IMR-90 (cell line): ENCODE measurements at regions not wholly inside any gene's neighbourhood (a gene's known extent, or its start where the extent isn't known, plus 50 kb on each side); places are given as distances from the start of the nearest gene placed in this dataset.

Experiments used
- ATAC-seq: fragments of 200-7000 bp; cut with Tn5 transposase; 2 replicates; pipeline ENCODE4 v1.9.1; 2020; ENCODE audit warnings: low read depth, mild to moderate bottlenecking, moderate library complexity
- BruUV-seq: library from RNA; stranded (reverse); fragments of 400-500 nt; replicated peaks from 2 replicates; lab custom pipeline; 2021; lab: Mats Ljungman, UMichigan
- CTCF ChIA-PET: fragments of 300-600 bp; formaldehyde crosslinking; extraction: SDS; loops from one replicate; lab custom pipeline; 2021; ENCODE audit warnings: antibody characterized with exemption; lab: Yijun Ruan, JAX
- POLR2A ChIA-PET: fragments of 300-600 bp; sonication (Branson Sonifier 250); formaldehyde crosslinking; loops from one replicate; lab custom pipeline; 2022; ENCODE audit warnings: antibody characterized with exemption; ENCODE audit not compliant: unreplicated experiment; lab: Charles Lee
- DNase-seq: peaks from one replicate; pipeline ENCODE4 v3.0.0; 2013
- H2AFZ ChIP-seq: replicated peaks from 2 replicates; pipeline ENCODE3; 2013; ENCODE audit warnings: low read length, mild to moderate bottlenecking; ENCODE audit not compliant: poor library complexity
- H2AK5ac ChIP-seq: 2 replicates; pipeline ENCODE4 v1.6.1; 2013; ENCODE audit warnings: low read depth, low read length, inconsistent platforms
- H2AK9ac ChIP-seq: replicated peaks from 2 replicates; pipeline ENCODE3; 2013; ENCODE audit warnings: mild to moderate bottlenecking, low read depth, low read length, moderate library complexity; ENCODE audit not compliant: poor library complexity
- H2BK120ac ChIP-seq: 2 replicates; pipeline ENCODE4 v1.6.1; 2013; ENCODE audit warnings: low read depth, low read length, inconsistent platforms
- H2BK15ac ChIP-seq: 3 replicates; pipeline ENCODE4 v1.6.1; 2013; ENCODE audit warnings: low read depth, low read length, inconsistent platforms
- H2BK20ac ChIP-seq: 2 replicates; pipeline ENCODE4 v1.6.1; 2013; ENCODE audit warnings: low read depth, mild to moderate bottlenecking, inconsistent platforms, low read length, moderate library complexity
- H2BK5ac ChIP-seq: 2 replicates; pipeline ENCODE4 v1.6.1; 2013; ENCODE audit warnings: mild to moderate bottlenecking, low read depth, low read length, inconsistent platforms; ENCODE audit not compliant: poor library complexity, severe bottlenecking
- H3K14ac ChIP-seq: replicated peaks from 2 replicates; pipeline ENCODE4 v1.6.1; 2013; ENCODE audit warnings: low read depth, low read length, inconsistent platforms
- H3K18ac ChIP-seq: 2 replicates; pipeline ENCODE4 v1.6.1; 2013; ENCODE audit warnings: low read depth, low read length, control low read depth
- H3K23ac ChIP-seq: 2 replicates; pipeline ENCODE4 v1.6.1; 2013; ENCODE audit warnings: low read depth, low read length, inconsistent platforms
- H3K27ac ChIP-seq: 2 replicates; pipeline ENCODE4 v1.5.1; 2013; ENCODE audit warnings: mild to moderate bottlenecking, control low read depth, low read length; ENCODE audit not compliant: insufficient read depth
- H3K27me3 ChIP-seq: 2 replicates; pipeline ENCODE4 v1.6.1; 2013; ENCODE audit warnings: low read length; ENCODE audit not compliant: control insufficient read depth, insufficient read depth
- H3K36me3 ChIP-seq: 2 replicates; pipeline ENCODE4 v1.6.1; 2013; ENCODE audit warnings: low read length, mixed read lengths; ENCODE audit not compliant: control insufficient read depth, insufficient read depth
- H3K4ac ChIP-seq: 2 replicates; pipeline ENCODE4 v1.6.1; 2013; ENCODE audit warnings: low read depth, low read length, inconsistent platforms
- H3K4me1 ChIP-seq: 2 replicates; pipeline ENCODE4 v1.6.1; 2013; ENCODE audit warnings: low read length, mixed read lengths; ENCODE audit not compliant: control insufficient read depth, insufficient read depth
- H3K4me2 ChIP-seq: 2 replicates; pipeline ENCODE4 v1.6.1; 2013; ENCODE audit warnings: low read depth, mild to moderate bottlenecking, control low read depth, low read length, moderate library complexity
- H3K4me3 ChIP-seq: 2 replicates; pipeline ENCODE4 v1.5.1; 2013; ENCODE audit warnings: low read depth, mild to moderate bottlenecking, control low read depth, low read length, moderate library complexity; ENCODE audit not compliant: insufficient read depth
- H3K56ac ChIP-seq: 2 replicates; pipeline ENCODE4 v1.6.1; 2013; ENCODE audit warnings: low read length, inconsistent platforms; ENCODE audit not compliant: insufficient read depth; ENCODE audit errors: extremely low read depth
- H3K79me1 ChIP-seq, 2 experiments: 2 replicates each; pipeline ENCODE4 v1.6.1; 2013; ENCODE audit warnings: low read length in 2 of 2, inconsistent platforms in 1 of 2, low read depth in 1 of 2
- H3K9ac ChIP-seq: 2 replicates; pipeline ENCODE4 v1.6.1; 2013; ENCODE audit warnings: low read depth, low read length, control low read depth
- H3K9me1 ChIP-seq: 2 replicates; pipeline ENCODE4 v1.6.1; 2013; ENCODE audit warnings: low read length, inconsistent platforms; ENCODE audit not compliant: insufficient read depth
- H3K9me3 ChIP-seq: 2 replicates; pipeline ENCODE4 v1.6.1; 2013; ENCODE audit warnings: low read length; ENCODE audit not compliant: control insufficient read depth, insufficient read depth
- H4K20me1 ChIP-seq: 2 replicates; pipeline ENCODE4 v1.6.1; 2013; ENCODE audit warnings: low read length, inconsistent platforms; ENCODE audit not compliant: insufficient read depth
- H4K5ac ChIP-seq: 2 replicates; pipeline ENCODE4 v1.6.1; 2013; ENCODE audit warnings: mild to moderate bottlenecking, low read depth, low read length, control low read depth
- H4K8ac ChIP-seq, 2 experiments: 2 replicates each; pipeline ENCODE4 v1.6.1; 2013; ENCODE audit warnings: low read depth in 2 of 2, low read length in 2 of 2, control low read depth in 1 of 2, inconsistent platforms in 1 of 2
- H4K91ac ChIP-seq: 2 replicates; pipeline ENCODE4 v1.6.1; 2013; ENCODE audit warnings: low read depth, low read length, inconsistent platforms; ENCODE audit not compliant: insufficient read depth
- BHLHE40 ChIP-seq: fragments of 150-350 bp; IDR thresholded peaks from 2 replicates; pipeline ENCODE4 v1.6.1; 2016; ENCODE audit warnings: mild to moderate bottlenecking, low read depth, low read length
- CEBPB ChIP-seq: IDR thresholded peaks from 2 replicates; pipeline ENCODE4 v1.6.1; 2012; ENCODE audit warnings: low read depth, low read length, improper control_type of control experiment
- MXI1 ChIP-seq: IDR thresholded peaks from 2 replicates; pipeline ENCODE4 v1.6.1; 2012; ENCODE audit warnings: low read depth, mild to moderate bottlenecking, low read length, moderate library complexity, borderline replicate concordance
- POLR2A ChIP-seq: IDR thresholded peaks from 2 replicates; pipeline ENCODE4 v1.6.1; 2012; ENCODE audit warnings: mild to moderate bottlenecking, low read depth, low read length
- RAD21 ChIP-seq: IDR thresholded peaks from 2 replicates; pipeline ENCODE4 v1.6.1; 2012; ENCODE audit warnings: low read length, improper control_type of control experiment
- RFX5 ChIP-seq: IDR thresholded peaks from 2 replicates; pipeline ENCODE4 v1.8.0; 2012; ENCODE audit warnings: low read depth, mild to moderate bottlenecking, low read length, moderate library complexity
- WGBS, 2 experiments: methylation state at CpG; one replicate each; pipeline versions ENCODE4 v1.1.5 to v1.1.7; 2013; ENCODE audit warnings: missing lambda C conversion rate in 2 of 2; ENCODE audit not compliant: insufficient read length in 1 of 2; ENCODE audit errors: extremely low coverage in 2 of 2; 5-methylcytosine and 5-hydroxymethylcytosine counted together
- dilution Hi-C: fragments of 300-500 bp; cut with HindIII; formaldehyde crosslinking; loops from one replicate; pipeline ENCODE4 v1.14.3; 2018; ENCODE audit warnings: low sequenced_read_pairs; ENCODE audit not compliant: unreplicated experiment
- in situ Hi-C: fragments of 300-500 bp; cut with MboI; formaldehyde crosslinking; loops from 3 replicates; pipeline ENCODE4 v1.14.3; 2019; ENCODE audit warnings: low sequenced_read_pairs, inconsistent platforms, mixed read lengths
- intact Hi-C: fragments of 100-400 bp; cut with micrococcal nuclease; formaldehyde crosslinking; loops from 2 replicates; pipeline ENCODE4 v1.10.0; 2022
- TF ChIP-seq, protein P1 (sequence below): fragments of 150-350 bp; IDR thresholded peaks from 2 replicates; pipeline ENCODE4 v1.6.1; 2017; ENCODE audit warnings: mild to moderate bottlenecking, antibody characterized with exemption, low read length, low read depth
- TF ChIP-seq, protein P2 (sequence below): fragments of 150-350 bp; IDR thresholded peaks from 2 replicates; pipeline ENCODE4 v1.6.1; 2016; ENCODE audit warnings: low read depth, mild to moderate bottlenecking, low read length, moderate library complexity, borderline replicate concordance

GRCh38 chr1:95402780-95403179 lies 168.8 kb downstream of the RWDD3 start:
- H2AFZ ChIP-seq: no peak overlapping the region
- no peak overlapping the region for H3K18ac ChIP-seq
- H3K4me1 ChIP-seq: no peaks in the 10 kb centered on the region
- no peak overlapping the region for H3K27ac ChIP-seq
- no peak overlapping the region for H2BK120ac ChIP-seq
- no peak overlapping the region for H2BK20ac ChIP-seq
- no peak overlapping the region for H3K4ac ChIP-seq
- H3K9ac ChIP-seq: no peak overlapping the region
- TF ChIP-seq, protein P1, sequence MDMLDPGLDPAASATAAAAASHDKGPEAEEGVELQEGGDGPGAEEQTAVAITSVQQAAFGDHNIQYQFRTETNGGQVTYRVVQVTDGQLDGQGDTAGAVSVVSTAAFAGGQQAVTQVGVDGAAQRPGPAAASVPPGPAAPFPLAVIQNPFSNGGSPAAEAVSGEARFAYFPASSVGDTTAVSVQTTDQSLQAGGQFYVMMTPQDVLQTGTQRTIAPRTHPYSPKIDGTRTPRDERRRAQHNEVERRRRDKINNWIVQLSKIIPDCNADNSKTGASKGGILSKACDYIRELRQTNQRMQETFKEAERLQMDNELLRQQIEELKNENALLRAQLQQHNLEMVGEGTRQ: no peak
- TF ChIP-seq CEBPB: no peak
- no peak for TF ChIP-seq RFX5
- TF ChIP-seq BHLHE40: no peak
- no peak for TF ChIP-seq RAD21
- TF ChIP-seq POLR2A: no peak
- no peak for TF ChIP-seq MXI1
- TF ChIP-seq, protein P2, sequence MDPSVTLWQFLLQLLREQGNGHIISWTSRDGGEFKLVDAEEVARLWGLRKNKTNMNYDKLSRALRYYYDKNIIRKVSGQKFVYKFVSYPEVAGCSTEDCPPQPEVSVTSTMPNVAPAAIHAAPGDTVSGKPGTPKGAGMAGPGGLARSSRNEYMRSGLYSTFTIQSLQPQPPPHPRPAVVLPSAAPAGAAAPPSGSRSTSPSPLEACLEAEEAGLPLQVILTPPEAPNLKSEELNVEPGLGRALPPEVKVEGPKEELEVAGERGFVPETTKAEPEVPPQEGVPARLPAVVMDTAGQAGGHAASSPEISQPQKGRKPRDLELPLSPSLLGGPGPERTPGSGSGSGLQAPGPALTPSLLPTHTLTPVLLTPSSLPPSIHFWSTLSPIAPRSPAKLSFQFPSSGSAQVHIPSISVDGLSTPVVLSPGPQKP: no peak
- no peak overlapping the region for H3K56ac ChIP-seq
- in situ Hi-C loops: no loop called here
- dilution Hi-C loops: no loop called here
- no peaks in the 10 kb centered on the region for H4K20me1 ChIP-seq
- H4K8ac ChIP-seq: no peak overlapping the region
- no peak overlapping the region for H2AK9ac ChIP-seq
- ChIA-PET CTCF (no interaction called here), POLR2A (no interaction called here)
- DNase-seq: no peak
- no peaks in the 10 kb centered on the region for H3K27me3 ChIP-seq
- no peak overlapping the region for H2AK5ac ChIP-seq
- no peak overlapping the region for H3K4me3 ChIP-seq
- no peak overlapping the region for H4K91ac ChIP-seq
- intact Hi-C loops: no loop called here
- H3K9me3 ChIP-seq: no peaks in the 10 kb centered on the region
- no peak for ATAC-seq
- no TSS peak for BruUV-seq
- no peak overlapping the region for H2BK15ac ChIP-seq
- H3K36me3 ChIP-seq: no peaks in the 10 kb centered on the region
- no peak overlapping the region for H3K4me2 ChIP-seq
- no peak overlapping the region for H3K23ac ChIP-seq
- H3K9me1 ChIP-seq: no peaks in the 10 kb centered on the region
- H3K79me1 ChIP-seq: no peaks in the 10 kb centered on the region
- no CpG with 5 or more reads among the region's 2 CpGs for WGBS, 2 experiments
- H3K14ac ChIP-seq: no peak overlapping the region
- no peak overlapping the region for H4K5ac ChIP-seq
- H2BK5ac ChIP-seq: no peak overlapping the region
